OCI-LY1 (cell line): ENCODE measurements at regions not wholly inside any gene's neighbourhood (a gene's known extent, or its start where the extent isn't known, plus 50 kb on each side); places are given as distances from the start of the nearest gene placed in this dataset.

Source experiments
- EZH2 ChIP-seq: fragments of 200-600 bp; sonication (generic), shearing (Covaris generic); IDR thresholded peaks from 2 replicates; pipeline ENCODE4 v1.8.0; 2017; ENCODE audit warnings: borderline replicate concordance, mixed run types, mild to moderate bottlenecking, antibody characterized with exemption, low read length, moderate library complexity, mixed read lengths
- TF ChIP-seq, protein P1 (sequence below): fragments of 200-600 bp; sonication (generic), shearing (Covaris generic); IDR thresholded peaks from 2 replicates; pipeline ENCODE4 v1.5.1; 2017; ENCODE audit warnings: mild to moderate bottlenecking, antibody characterized with exemption, low read length, moderate library complexity, mixed read lengths

DNA sequence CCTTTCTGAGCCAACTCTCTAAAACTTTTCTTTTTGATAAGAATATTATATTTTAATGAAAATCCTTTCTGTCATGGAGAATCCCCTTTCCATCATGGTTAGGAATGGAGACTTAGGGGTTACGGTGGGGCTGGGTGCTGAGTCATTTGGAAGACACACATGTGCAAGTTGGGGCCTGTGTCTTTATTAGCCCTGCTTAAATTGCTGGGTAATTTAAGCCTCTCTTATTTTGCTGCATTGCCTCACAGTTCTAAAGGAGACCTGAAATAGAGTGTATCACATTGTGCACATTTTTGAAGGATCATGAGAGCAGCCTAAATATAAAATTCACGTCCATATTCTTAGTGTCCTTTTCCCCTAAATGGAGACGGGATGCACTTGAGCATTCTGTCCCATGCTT is 61.8 kb upstream of the RBFOX1 start:
- TF ChIP-seq, protein P1, sequence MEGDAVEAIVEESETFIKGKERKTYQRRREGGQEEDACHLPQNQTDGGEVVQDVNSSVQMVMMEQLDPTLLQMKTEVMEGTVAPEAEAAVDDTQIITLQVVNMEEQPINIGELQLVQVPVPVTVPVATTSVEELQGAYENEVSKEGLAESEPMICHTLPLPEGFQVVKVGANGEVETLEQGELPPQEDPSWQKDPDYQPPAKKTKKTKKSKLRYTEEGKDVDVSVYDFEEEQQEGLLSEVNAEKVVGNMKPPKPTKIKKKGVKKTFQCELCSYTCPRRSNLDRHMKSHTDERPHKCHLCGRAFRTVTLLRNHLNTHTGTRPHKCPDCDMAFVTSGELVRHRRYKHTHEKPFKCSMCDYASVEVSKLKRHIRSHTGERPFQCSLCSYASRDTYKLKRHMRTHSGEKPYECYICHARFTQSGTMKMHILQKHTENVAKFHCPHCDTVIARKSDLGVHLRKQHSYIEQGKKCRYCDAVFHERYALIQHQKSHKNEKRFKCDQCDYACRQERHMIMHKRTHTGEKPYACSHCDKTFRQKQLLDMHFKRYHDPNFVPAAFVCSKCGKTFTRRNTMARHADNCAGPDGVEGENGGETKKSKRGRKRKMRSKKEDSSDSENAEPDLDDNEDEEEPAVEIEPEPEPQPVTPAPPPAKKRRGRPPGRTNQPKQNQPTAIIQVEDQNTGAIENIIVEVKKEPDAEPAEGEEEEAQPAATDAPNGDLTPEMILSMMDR: no peak
- no peak for TF ChIP-seq EZH2
